Mammary epithelial cell (primary cell): ENCODE measurements at regions not wholly inside any gene's neighbourhood (a gene's known extent, or its start where the extent isn't known, plus 50 kb on each side); places are given as distances from the start of the nearest gene placed in this dataset.

Source experiments
- EZH2 ChIP-seq: IDR thresholded peaks from 2 replicates; pipeline ENCODE4 v1.6.1; 2012; ENCODE audit warnings: low read length, inconsistent platforms, borderline replicate concordance
- TF ChIP-seq, protein P1 (sequence below), 2 donors: IDR thresholded peaks in 1 of 2; conservative IDR thresholded peaks in 1 of 2; 2 replicates each; pipeline ENCODE4 v1.5.1; 2011 to 2012; ENCODE audit warnings: inconsistent platforms in 2 of 2, low read length in 2 of 2, mild to moderate bottlenecking in 2 of 2, control low read depth in 1 of 2, low read depth in 1 of 2; ENCODE audit not compliant: insufficient read depth in 1 of 2; ENCODE audit errors: extremely low read depth in 1 of 2

GRCh38 chr10:124156524-124157260 is 63.3 kb upstream of the CHST15 start:
- TF ChIP-seq, protein P1, sequence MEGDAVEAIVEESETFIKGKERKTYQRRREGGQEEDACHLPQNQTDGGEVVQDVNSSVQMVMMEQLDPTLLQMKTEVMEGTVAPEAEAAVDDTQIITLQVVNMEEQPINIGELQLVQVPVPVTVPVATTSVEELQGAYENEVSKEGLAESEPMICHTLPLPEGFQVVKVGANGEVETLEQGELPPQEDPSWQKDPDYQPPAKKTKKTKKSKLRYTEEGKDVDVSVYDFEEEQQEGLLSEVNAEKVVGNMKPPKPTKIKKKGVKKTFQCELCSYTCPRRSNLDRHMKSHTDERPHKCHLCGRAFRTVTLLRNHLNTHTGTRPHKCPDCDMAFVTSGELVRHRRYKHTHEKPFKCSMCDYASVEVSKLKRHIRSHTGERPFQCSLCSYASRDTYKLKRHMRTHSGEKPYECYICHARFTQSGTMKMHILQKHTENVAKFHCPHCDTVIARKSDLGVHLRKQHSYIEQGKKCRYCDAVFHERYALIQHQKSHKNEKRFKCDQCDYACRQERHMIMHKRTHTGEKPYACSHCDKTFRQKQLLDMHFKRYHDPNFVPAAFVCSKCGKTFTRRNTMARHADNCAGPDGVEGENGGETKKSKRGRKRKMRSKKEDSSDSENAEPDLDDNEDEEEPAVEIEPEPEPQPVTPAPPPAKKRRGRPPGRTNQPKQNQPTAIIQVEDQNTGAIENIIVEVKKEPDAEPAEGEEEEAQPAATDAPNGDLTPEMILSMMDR (conservative IDR thresholded peaks at IDR 0.05 in 1 of 2, IDR thresholded peaks at IDR 0.05 in 1 of 2; ENCODE audit: extremely low read depth in 1 of 2, insufficient read depth in 1 of 2, low read depth in 1 of 2, low read length in 2 of 2) = no peak
- no peak for TF ChIP-seq EZH2
